ENCODE measurements at regions not wholly inside any gene's neighbourhood (a gene's known extent, or its start where the extent isn't known, plus 50 kb on each side); places are given as distances from the start of the nearest gene placed in this dataset.

DNA sequence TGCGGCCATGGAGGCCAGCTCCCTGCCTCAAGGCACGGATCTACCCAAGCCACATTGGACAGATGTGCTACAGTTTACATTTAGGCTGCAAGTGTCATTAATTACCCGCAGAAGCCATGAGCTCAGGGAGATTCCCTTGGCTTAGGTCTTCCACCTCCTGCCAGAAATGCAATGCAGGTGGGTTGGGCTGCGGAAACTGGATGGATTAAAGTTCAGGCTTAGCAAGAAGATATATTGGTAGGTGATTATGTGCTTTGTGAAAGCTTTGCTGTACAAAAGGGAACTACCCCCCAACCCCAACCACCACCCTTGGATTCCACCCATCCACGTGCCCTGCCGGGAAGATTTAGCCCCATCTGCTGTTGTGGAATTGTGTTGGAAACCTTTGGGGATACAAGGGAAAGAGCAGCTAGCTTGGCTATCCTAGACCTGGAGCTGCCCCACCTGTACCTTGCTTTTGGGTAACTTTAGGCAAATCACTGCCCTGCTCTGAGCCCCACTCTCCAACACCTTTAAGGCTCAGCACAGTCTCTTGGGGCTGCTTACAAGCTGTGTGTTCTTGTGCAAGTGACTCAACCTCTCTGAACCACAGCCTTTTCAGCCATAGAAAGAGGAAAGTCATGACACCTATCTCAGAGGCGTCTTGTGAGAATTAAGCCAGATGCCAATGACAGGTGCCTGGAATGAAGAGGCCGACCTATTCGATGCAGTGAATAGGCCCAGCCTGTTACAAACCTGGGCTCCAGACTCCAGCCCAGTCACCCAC, 141.6 kb upstream of the GLI2 start:
- no peak for TF ChIP-seq TEAD4 (IDR thresholded peaks at IDR 0.05)
- no peak for TF ChIP-seq CREB1 (IDR thresholded peaks at IDR 0.05; ENCODE audit: low read depth)
- TF ChIP-seq REST (IDR thresholded peaks at IDR 0.05; ENCODE audit: low read depth) = no peak
- no peak for TF ChIP-seq TAF1 (IDR thresholded peaks at IDR 0.05; ENCODE audit: low read depth)
